Brain microvascular endothelial cell (primary cell): ENCODE measurements at regions not wholly inside any gene's neighbourhood (a gene's known extent, or its start where the extent isn't known, plus 50 kb on each side); places are given as distances from the start of the nearest gene placed in this dataset.

Experiments
- DNase-seq: peaks from one replicate; pipeline ENCODE4 v3.0.0-alpha.2; 2020
- H3K27ac ChIP-seq: fragments of 250-450 bp; sonication (Bioruptor Pico); 2 replicates; pipeline ENCODE4 v1.5.1; 2020; ENCODE audit warnings: mild to moderate bottlenecking, moderate library complexity
- H3K27me3 ChIP-seq: fragments of 250-450 bp; sonication (Bioruptor Pico); replicated peaks from 2 replicates; pipeline ENCODE4 v1.5.1; 2020; ENCODE audit warnings: mild to moderate bottlenecking
- H3K36me3 ChIP-seq: fragments of 250-450 bp; sonication (Bioruptor Pico); replicated peaks from 2 replicates; pipeline ENCODE4 v1.5.1; 2020; ENCODE audit warnings: mild to moderate bottlenecking
- H3K4me3 ChIP-seq: 2 replicates; pipeline ENCODE4 v1.5.1; 2011; ENCODE audit warnings: low read depth, mild to moderate bottlenecking, control low read depth, low read length, moderate library complexity
- in situ Hi-C: cut with HindIII; loops from 2 replicates; pipeline ENCODE4 v1.10.0; 2017; ENCODE audit warnings: low sequenced_read_pairs, low pct_ligation_motif_present
- TF ChIP-seq, protein P1 (sequence below): IDR thresholded peaks from 2 replicates; pipeline ENCODE4 v1.5.1; 2011; ENCODE audit warnings: low read depth, mild to moderate bottlenecking, moderate library complexity, low read length, control low read depth, inconsistent platforms; ENCODE audit errors: missing control alignments

DNA sequence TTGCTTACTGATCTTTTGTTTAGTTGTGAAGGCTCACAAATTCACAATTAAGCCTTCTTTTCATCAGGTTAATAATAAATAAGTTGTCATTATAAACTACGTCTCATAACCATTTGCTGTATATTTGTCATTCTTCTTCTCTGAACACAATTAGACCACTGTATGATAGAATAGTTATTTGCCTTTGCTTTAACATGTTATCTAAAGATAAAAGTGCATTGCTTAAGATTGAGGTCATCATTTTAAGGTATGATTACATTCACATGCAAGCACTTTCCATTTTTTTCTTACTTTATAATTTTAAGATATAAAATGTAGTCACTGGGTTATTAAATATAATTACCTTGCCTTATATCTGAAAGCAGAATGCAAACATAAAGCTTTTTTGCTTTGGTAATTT, 80.1 kb upstream of the GLS start:
- Histone ChIP-seq H3K4me3 (no peak overlapping the region), H3K27ac (no peak overlapping the region), H3K36me3 (no peaks in the 10 kb centered on the region), H3K27me3 (no peaks in the 10 kb centered on the region)
- in situ Hi-C loops = no loop called here
- TF ChIP-seq, protein P1, sequence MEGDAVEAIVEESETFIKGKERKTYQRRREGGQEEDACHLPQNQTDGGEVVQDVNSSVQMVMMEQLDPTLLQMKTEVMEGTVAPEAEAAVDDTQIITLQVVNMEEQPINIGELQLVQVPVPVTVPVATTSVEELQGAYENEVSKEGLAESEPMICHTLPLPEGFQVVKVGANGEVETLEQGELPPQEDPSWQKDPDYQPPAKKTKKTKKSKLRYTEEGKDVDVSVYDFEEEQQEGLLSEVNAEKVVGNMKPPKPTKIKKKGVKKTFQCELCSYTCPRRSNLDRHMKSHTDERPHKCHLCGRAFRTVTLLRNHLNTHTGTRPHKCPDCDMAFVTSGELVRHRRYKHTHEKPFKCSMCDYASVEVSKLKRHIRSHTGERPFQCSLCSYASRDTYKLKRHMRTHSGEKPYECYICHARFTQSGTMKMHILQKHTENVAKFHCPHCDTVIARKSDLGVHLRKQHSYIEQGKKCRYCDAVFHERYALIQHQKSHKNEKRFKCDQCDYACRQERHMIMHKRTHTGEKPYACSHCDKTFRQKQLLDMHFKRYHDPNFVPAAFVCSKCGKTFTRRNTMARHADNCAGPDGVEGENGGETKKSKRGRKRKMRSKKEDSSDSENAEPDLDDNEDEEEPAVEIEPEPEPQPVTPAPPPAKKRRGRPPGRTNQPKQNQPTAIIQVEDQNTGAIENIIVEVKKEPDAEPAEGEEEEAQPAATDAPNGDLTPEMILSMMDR = no peak
- DNase-seq = no peak

DNA sequence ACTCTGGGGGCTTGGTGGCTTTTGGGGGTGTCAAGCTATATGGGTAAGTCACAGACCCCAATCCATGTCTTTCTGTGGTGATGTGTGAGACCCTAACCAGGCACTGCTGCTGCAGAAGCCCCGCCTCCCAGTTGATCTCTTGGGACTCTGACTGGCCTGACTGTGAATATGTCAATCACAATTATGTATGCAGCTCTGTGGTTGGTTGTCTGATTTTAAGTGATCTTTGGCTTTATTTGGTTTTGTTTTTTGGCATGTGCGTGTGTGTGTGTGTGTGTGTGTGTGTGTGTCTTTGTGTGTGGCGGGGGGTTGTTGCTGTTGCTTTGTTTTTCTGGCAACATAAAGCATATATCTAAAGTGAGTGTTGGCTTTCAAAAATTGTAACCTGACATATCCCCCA, 78.5 kb upstream of the GLS start:
- no peaks in the 10 kb centered on the region for H3K36me3 ChIP-seq
- H3K27ac ChIP-seq = no peak overlapping the region
- H3K27me3 ChIP-seq = no peaks in the 10 kb centered on the region
- no peak overlapping the region for H3K4me3 ChIP-seq
- in situ Hi-C loops = no loop called here
- no peak for DNase-seq
- TF ChIP-seq, protein P1 = no peak

DNA sequence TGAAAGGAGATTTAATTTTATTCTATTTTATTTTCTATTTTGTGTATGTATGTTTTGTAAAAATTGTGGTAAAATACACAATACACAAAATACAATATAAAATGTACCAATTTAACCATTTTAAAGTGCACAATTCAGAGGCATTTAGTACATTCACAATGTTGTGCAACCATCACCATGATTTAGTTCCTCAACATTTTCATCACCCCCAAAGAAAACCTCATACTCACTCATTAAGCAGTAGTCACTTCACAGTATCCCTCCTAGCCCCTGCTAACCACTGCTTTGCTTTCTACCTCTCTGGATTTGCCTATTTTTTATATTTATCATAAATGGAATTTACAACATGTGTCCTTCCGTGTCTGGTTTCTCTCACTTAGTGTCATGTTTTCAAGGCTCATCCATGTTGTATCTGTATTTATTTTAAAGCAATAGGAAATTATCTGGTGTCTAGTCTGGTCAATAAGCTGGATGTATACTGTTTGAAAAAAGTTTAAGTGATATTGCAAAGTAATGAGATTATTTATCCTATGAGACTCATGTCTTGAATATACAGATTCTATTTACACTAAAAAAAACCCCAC, 77.9 kb upstream of the GLS start:
- in situ Hi-C loops = no loop called here
- DNase-seq = no peak
- H3K27ac ChIP-seq = no peak overlapping the region
- H3K36me3 ChIP-seq = no peaks in the 10 kb centered on the region
- no peaks in the 10 kb centered on the region for H3K27me3 ChIP-seq
- H3K4me3 ChIP-seq = no peak overlapping the region
- TF ChIP-seq, protein P1 = no peak

DNA sequence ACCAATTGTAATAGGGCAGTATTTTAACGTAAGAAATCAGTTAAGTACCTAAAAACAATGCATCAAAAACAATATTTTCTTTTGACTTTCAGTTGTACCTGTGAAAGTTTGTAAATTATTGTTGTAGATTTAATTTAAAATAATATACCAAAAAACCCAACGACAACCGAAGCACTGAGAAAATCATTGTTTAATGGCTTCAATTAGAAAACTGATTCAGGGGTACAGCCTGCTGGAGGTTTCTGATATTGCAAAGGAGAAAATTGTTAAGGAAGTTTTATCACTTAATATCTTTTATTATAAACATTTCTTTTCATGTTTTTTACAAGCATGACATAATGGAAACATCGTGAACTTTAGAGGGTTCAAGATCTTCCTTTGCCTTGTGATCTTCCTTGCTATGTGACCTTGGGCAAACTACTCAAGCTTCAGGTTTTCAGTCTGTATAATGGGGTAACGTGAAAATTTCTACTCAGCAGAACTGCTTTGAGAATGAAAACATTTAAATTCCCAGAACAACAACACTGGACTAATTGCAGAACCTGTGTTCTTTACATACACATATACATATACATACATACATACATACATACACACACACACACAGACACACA, 76.3 kb upstream of the GLS start:
- peak; percentile 47 for DNase-seq
- TF ChIP-seq, protein P1 = peak; percentile 53
- H3K27me3 ChIP-seq = no peaks in the 10 kb centered on the region
- H3K36me3 ChIP-seq = no peaks in the 10 kb centered on the region
- no peak overlapping the region for H3K27ac ChIP-seq
- H3K4me3 ChIP-seq = no peak overlapping the region
- in situ Hi-C loops = no loop called here

DNA sequence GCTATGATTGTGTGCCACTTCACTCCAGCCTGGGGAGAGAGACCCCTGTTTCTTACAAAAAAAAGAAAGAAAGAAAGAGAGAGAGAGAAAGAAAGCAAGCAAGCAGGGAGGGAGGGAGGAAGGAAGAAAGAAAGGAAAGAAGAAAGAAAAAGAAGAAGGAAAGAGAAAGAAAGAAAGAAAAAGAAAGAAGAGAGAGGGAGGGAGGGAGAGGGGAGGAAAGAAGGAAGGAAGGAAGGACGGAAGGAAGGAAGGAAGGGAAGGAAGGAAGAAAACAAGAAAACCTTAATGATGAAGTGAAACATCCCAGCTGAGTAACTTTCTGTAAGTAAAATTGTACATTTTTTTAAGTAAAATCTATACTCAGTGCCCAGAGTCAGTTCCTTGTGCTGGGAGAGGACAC, 75.5 kb upstream of the GLS start:
- Histone ChIP-seq H3K4me3 (no peak overlapping the region), H3K27ac (no peak overlapping the region), H3K27me3 (no peaks in the 10 kb centered on the region), H3K36me3 (no peaks in the 10 kb centered on the region)
- TF ChIP-seq, protein P1 = no peak
- in situ Hi-C loops = no loop called here
- no peak for DNase-seq

DNA sequence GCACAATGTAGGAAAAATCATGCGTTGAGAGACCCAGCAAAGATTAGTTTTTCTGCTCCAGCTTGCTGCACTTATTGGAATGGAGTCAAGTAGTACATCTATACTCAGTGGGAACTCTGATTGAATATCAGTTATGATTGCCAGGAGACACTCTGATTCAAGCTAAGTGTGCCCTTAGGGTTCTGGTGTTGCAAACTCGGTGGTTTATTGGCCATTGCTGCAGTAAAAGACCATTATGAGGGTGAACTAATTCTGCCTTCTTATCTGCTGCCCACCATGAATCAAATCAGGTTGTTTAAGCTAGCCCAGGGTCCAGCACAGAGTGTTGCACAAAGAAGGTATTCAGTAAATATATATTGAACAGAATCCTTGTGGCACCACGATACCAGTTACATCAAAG, 74.8 kb upstream of the GLS start:
- TF ChIP-seq, protein P1 = no peak
- no peak overlapping the region for H3K27ac ChIP-seq
- no peaks in the 10 kb centered on the region for H3K27me3 ChIP-seq
- no peaks in the 10 kb centered on the region for H3K36me3 ChIP-seq
- DNase-seq = no peak
- H3K4me3 ChIP-seq = no peak overlapping the region
- in situ Hi-C loops = no loop called here
